Endothelial cell of umbilical vein (primary cell): ENCODE measurements at regions not wholly inside any gene's neighbourhood (a gene's known extent, or its start where the extent isn't known, plus 50 kb on each side); places are given as distances from the start of the nearest gene placed in this dataset.

Source experiments
- BruUV-seq: library from RNA; stranded (reverse); fragments of 400-500 nt; replicated peaks from 2 replicates; lab custom pipeline; 2021; lab: Mats Ljungman, UMichigan
- CTCF ChIA-PET: fragments of 300-600, 350-600 bp; sonication (Branson Sonifier 250); formaldehyde crosslinking; loops from one replicate; lab custom pipeline; 2021; ENCODE audit warnings: antibody characterized with exemption, inconsistent platforms; lab: Charles Lee
- POLR2A ChIA-PET: fragments of 300-600, 350-600 bp; sonication (Branson Sonifier 250); formaldehyde crosslinking; loops from one replicate; lab custom pipeline; 2021; ENCODE audit warnings: antibody characterized with exemption, inconsistent platforms; lab: Charles Lee
- DNase-seq: peaks from one replicate; pipeline ENCODE4 v3.0.0-alpha.2; 2011; ENCODE audit warnings: low read depth, low spot score
- FAIRE-seq: peaks from 2 replicates; lab custom pipeline; 2011; peaks lifted over from hg19 to GRCh38; lab: Jason Lieb, UNC
- H2AFZ ChIP-seq: 2 replicates; pipeline ENCODE4 v1.6.0; 2012; ENCODE audit warnings: low read depth, low read length, control low read depth, inconsistent platforms
- H3K27ac ChIP-seq: 2 replicates; pipeline ENCODE4 v1.5.1; 2011; ENCODE audit warnings: low read depth, mild to moderate bottlenecking, control low read depth, low read length, moderate library complexity; ENCODE audit not compliant: insufficient read depth
- H3K27me3 ChIP-seq, 2 experiments: 2 replicates each; pipeline versions ENCODE4 v1.6.0 to v1.6.1; 2011; ENCODE audit warnings: low read length in 2 of 2, mixed read lengths in 1 of 2; ENCODE audit not compliant: control insufficient read depth in 2 of 2, insufficient read depth in 2 of 2
- H3K36me3 ChIP-seq, 2 experiments: 2 replicates in 1 of 2; 3 replicates in 1 of 2; pipeline ENCODE4 v1.5.1; 2011; ENCODE audit warnings: low read length in 2 of 2, mild to moderate bottlenecking in 1 of 2, moderate library complexity in 1 of 2; ENCODE audit not compliant: control insufficient read depth in 2 of 2, insufficient read depth in 2 of 2; ENCODE audit errors: extremely low read depth in 1 of 2
- H3K4me1 ChIP-seq: 3 replicates; pipeline ENCODE4 v1.5.1; 2011; ENCODE audit warnings: mild to moderate bottlenecking, low read length; ENCODE audit not compliant: control insufficient read depth, insufficient read depth; ENCODE audit errors: extremely low read depth
- H3K4me2 ChIP-seq: 2 replicates; pipeline ENCODE4 v1.6.1; 2011; ENCODE audit warnings: low read length, control low read depth, mixed read lengths; ENCODE audit not compliant: insufficient read depth
- H3K4me3 ChIP-seq, 3 experiments: fragments of 200-600 bp in 1 of 3; sonication (generic), shearing (Covaris generic) in 1 of 3; replicated peaks in 1 of 3; 2 replicates each; pipeline ENCODE4 v1.5.1; 2011 to 2016; ENCODE audit warnings: control low read depth in 3 of 3, low read length in 3 of 3, mild to moderate bottlenecking in 2 of 3, inconsistent platforms in 1 of 3, low read depth in 1 of 3, moderate library complexity in 1 of 3; ENCODE audit not compliant: insufficient read depth in 1 of 3
- H3K79me2 ChIP-seq: 2 replicates; pipeline ENCODE4 v1.6.0; 2012; ENCODE audit warnings: low read length, inconsistent platforms; ENCODE audit not compliant: control insufficient read depth, insufficient read depth
- H3K9ac ChIP-seq: replicated peaks from 2 replicates; pipeline ENCODE3; 2011; ENCODE audit warnings: low read length, control low read depth; ENCODE audit not compliant: insufficient read depth; ENCODE audit errors: extremely low read depth
- H3K9me1 ChIP-seq: replicated peaks from 3 replicates; pipeline ENCODE4 v1.6.0; 2011; ENCODE audit warnings: mild to moderate bottlenecking, low read length; ENCODE audit not compliant: control insufficient read depth, insufficient read depth; ENCODE audit errors: extremely low read depth
- H3K9me3 ChIP-seq: replicated peaks from 2 replicates; pipeline ENCODE4 v1.5.1; 2012; ENCODE audit warnings: low read length, inconsistent platforms; ENCODE audit not compliant: control insufficient read depth, insufficient read depth
- H4K20me1 ChIP-seq: replicated peaks from 2 replicates; pipeline ENCODE3; 2011; ENCODE audit warnings: mild to moderate bottlenecking, low read length; ENCODE audit not compliant: control insufficient read depth, insufficient read depth; ENCODE audit errors: extremely low read depth
- EZH2 ChIP-seq: IDR thresholded peaks from 2 replicates; pipeline ENCODE4 v1.6.1; 2012; ENCODE audit warnings: borderline replicate concordance, low read depth, mild to moderate bottlenecking, moderate library complexity, low read length, inconsistent platforms; ENCODE audit not compliant: severe bottlenecking
- FOS ChIP-seq: IDR thresholded peaks from 2 replicates; pipeline ENCODE4 v1.6.1; 2011; ENCODE audit warnings: mild to moderate bottlenecking, low read length, moderate library complexity, borderline replicate concordance; ENCODE audit not compliant: insufficient read depth
- GATA2 ChIP-seq: IDR thresholded peaks from 2 replicates; pipeline ENCODE4 v1.7.0; 2011; ENCODE audit warnings: low read depth, mild to moderate bottlenecking, moderate library complexity, mixed read lengths, low read length; ENCODE audit not compliant: insufficient read length, insufficient read depth
- JUN ChIP-seq: IDR thresholded peaks from 2 replicates; pipeline ENCODE4 v1.6.1; 2011; ENCODE audit warnings: borderline replicate concordance, low read depth; ENCODE audit not compliant: insufficient read length, insufficient read depth
- MYC ChIP-seq: IDR thresholded peaks from one replicate; pipeline ENCODE4 v1.6.1; 2011; ENCODE audit warnings: mild to moderate bottlenecking, low read depth, low read length
- POLR2A ChIP-seq: IDR thresholded peaks from 2 replicates; pipeline ENCODE4 v1.6.1; 2012; ENCODE audit warnings: low read depth, mild to moderate bottlenecking, control low read depth, low read length
- POLR2AphosphoS5 ChIP-seq: IDR thresholded peaks from 2 replicates; pipeline ENCODE4 v1.6.1; 2012; ENCODE audit warnings: low read depth, mild to moderate bottlenecking, control low read depth, low read length, moderate library complexity; ENCODE audit not compliant: insufficient read depth
- dilution Hi-C: fragments of 300-500 bp; cut with MboI; formaldehyde crosslinking; loops from one replicate; pipeline ENCODE4 v1.15.0; 2019; ENCODE audit warnings: low sequenced_read_pairs; ENCODE audit not compliant: extremely low pct_ligation_motif_present
- intact Hi-C: fragments of 100-400 bp; cut with micrococcal nuclease; formaldehyde crosslinking; loops from one replicate; pipeline ENCODE4 v1.10.0; 2022
- TF ChIP-seq, protein P1 (sequence below): IDR thresholded peaks from 2 replicates; pipeline ENCODE4 v1.6.1; 2011; ENCODE audit not compliant: insufficient read depth, insufficient read length
- TF ChIP-seq, protein P2 (sequence below), 2 donors: IDR thresholded peaks; 1 replicate in 1 of 2; 2 replicates in 1 of 2; pipeline ENCODE4 v1.5.1; 2011; ENCODE audit warnings: low read length in 2 of 2, mild to moderate bottlenecking in 2 of 2, moderate library complexity in 2 of 2, control low read depth in 1 of 2, inconsistent platforms in 1 of 2, low read depth in 1 of 2; ENCODE audit not compliant: insufficient read depth in 1 of 2; ENCODE audit errors: extremely low read depth in 1 of 2

GRCh38 chr1:200307755-200308066 lies 102.1 kb downstream of the ZNF281 start:
- peaks cover 2% of the 10 kb centered on the region in 2 experiments for H3K27me3 ChIP-seq
- dilution Hi-C loops (no loop called here), intact Hi-C loops (loop anchor here (1.0 kb wide), 3 partner anchors 181 to 623 kb away; no protein-coding TSS in a partner anchor)
- FAIRE-seq (no peak), DNase-seq (no peak)
- POLR2A ChIA-PET = no interaction called here
- no peaks in the 10 kb centered on the region for H3K36me3 ChIP-seq
- H3K9me3 ChIP-seq = no peaks in the 10 kb centered on the region
- H4K20me1 ChIP-seq = no peaks in the 10 kb centered on the region
- no peak overlapping the region for H3K27ac ChIP-seq
- no peak overlapping the region for H3K4me2 ChIP-seq
- no peak overlapping the region for H3K4me3 ChIP-seq
- no peaks in the 10 kb centered on the region for H3K4me1 ChIP-seq
- no peak overlapping the region for H3K9ac ChIP-seq
- BruUV-seq = no TSS peak
- H2AFZ ChIP-seq = no peak overlapping the region
- TF ChIP-seq FOS (no peak), MYC (no peak), JUN (no peak), EZH2 (no peak), POLR2A (no peak), POLR2AphosphoS5 (no peak), GATA2 (no peak)
- TF ChIP-seq, protein P1, sequence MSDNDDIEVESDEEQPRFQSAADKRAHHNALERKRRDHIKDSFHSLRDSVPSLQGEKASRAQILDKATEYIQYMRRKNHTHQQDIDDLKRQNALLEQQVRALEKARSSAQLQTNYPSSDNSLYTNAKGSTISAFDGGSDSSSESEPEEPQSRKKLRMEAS = no peak
- TF ChIP-seq, protein P2, sequence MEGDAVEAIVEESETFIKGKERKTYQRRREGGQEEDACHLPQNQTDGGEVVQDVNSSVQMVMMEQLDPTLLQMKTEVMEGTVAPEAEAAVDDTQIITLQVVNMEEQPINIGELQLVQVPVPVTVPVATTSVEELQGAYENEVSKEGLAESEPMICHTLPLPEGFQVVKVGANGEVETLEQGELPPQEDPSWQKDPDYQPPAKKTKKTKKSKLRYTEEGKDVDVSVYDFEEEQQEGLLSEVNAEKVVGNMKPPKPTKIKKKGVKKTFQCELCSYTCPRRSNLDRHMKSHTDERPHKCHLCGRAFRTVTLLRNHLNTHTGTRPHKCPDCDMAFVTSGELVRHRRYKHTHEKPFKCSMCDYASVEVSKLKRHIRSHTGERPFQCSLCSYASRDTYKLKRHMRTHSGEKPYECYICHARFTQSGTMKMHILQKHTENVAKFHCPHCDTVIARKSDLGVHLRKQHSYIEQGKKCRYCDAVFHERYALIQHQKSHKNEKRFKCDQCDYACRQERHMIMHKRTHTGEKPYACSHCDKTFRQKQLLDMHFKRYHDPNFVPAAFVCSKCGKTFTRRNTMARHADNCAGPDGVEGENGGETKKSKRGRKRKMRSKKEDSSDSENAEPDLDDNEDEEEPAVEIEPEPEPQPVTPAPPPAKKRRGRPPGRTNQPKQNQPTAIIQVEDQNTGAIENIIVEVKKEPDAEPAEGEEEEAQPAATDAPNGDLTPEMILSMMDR (IDR thresholded peaks at IDR 0.05; ENCODE audit: extremely low read depth in 1 of 2, insufficient read depth in 1 of 2, low read depth in 1 of 2, low read length in 2 of 2) = no peak
- no peaks in the 10 kb centered on the region for H3K9me1 ChIP-seq
- H3K79me2 ChIP-seq = no peaks in the 10 kb centered on the region
- CTCF ChIA-PET = interaction anchor here (0.9 to 4.0 kb wide), 13 partner anchors 9 to 623 kb away, joined by 3 to 23 read pairs (median 4); no protein-coding TSS in a partner anchor
